ENCODE measurements at regions not wholly inside any gene's neighbourhood (a gene's known extent, or its start where the extent isn't known, plus 50 kb on each side); places are given as distances from the start of the nearest gene placed in this dataset.

- no peak for TF ChIP-seq CTCF (IDR thresholded peaks at IDR 0.05)
- no peak for TF ChIP-seq POLR2A (IDR thresholded peaks at IDR 0.05)
- TF ChIP-seq POLR2AphosphoS5 (IDR thresholded peaks at IDR 0.05): no peak
- TF ChIP-seq EP300 (IDR thresholded peaks at IDR 0.05): no peak
Measured at GRCh38 chrX:99795495-99795894, 614.6 kb downstream of the PCDH19 start.
